Glutamatergic neuron (in vitro differentiated cells): ENCODE measurements at regions not wholly inside any gene's neighbourhood (a gene's known extent, or its start where the extent isn't known, plus 50 kb on each side); places are given as distances from the start of the nearest gene placed in this dataset.

Experiments
- DNase-seq: peaks from one replicate; pipeline ENCODE4 v3.0.0; 2022
- H3K27ac Mint-ChIP-seq: one replicate; pipeline ENCODE4 v1.8.0; 2020; ENCODE audit warnings: mild to moderate bottlenecking, mixed read lengths, inconsistent platforms; ENCODE audit not compliant: unreplicated experiment
- H3K27me3 Mint-ChIP-seq: one replicate; pipeline ENCODE4 v1.8.0; 2020; ENCODE audit warnings: mild to moderate bottlenecking, moderate library complexity, mixed read lengths, inconsistent platforms; ENCODE audit not compliant: unreplicated experiment
- H3K36me3 Mint-ChIP-seq: one replicate; pipeline ENCODE4 v1.8.0; 2020; ENCODE audit warnings: mild to moderate bottlenecking, mixed read lengths, inconsistent platforms; ENCODE audit not compliant: unreplicated experiment
- H3K4me1 Mint-ChIP-seq: one replicate; pipeline ENCODE4 v1.8.0; 2020; ENCODE audit warnings: mild to moderate bottlenecking, low read depth, mixed read lengths, inconsistent platforms; ENCODE audit not compliant: unreplicated experiment
- H3K4me3 Mint-ChIP-seq: one replicate; pipeline ENCODE4 v1.8.0; 2020; ENCODE audit warnings: mild to moderate bottlenecking, mixed read lengths, inconsistent platforms; ENCODE audit not compliant: unreplicated experiment
- H3K9me3 Mint-ChIP-seq: one replicate; pipeline ENCODE4 v1.8.0; 2020; ENCODE audit warnings: mild to moderate bottlenecking, moderate library complexity, mixed read lengths, inconsistent platforms; ENCODE audit not compliant: unreplicated experiment
- TF ChIP-seq, protein P1 (sequence below): fragments of 200-600 bp; sonication (generic); IDR thresholded peaks from one replicate; pipeline ENCODE4 v1.5.0; 2021; ENCODE audit not compliant: partially characterized antibody, unreplicated experiment

DNA sequence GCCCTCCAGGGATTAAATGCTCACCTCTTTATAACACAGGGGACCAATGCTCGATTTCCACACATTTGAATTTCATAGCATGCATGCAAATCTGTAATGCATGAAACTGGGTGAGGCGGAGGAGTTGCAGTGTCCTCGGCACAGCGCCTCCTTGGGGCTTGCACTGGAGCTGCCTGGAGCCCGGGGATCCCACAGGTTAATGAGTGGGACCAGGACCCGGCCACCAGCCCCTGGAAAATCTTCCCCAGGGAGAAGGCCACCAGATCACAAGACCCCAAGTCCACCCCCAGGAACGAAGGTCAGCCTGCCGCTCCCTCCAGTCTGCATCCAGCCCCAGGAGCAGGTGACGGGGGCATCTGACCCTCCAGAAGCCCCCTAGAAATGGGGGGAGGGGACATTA is 119.1 kb downstream of the MN1 start:
- no peak overlapping the region for H3K27ac Mint-ChIP-seq
- TF ChIP-seq, protein P1, sequence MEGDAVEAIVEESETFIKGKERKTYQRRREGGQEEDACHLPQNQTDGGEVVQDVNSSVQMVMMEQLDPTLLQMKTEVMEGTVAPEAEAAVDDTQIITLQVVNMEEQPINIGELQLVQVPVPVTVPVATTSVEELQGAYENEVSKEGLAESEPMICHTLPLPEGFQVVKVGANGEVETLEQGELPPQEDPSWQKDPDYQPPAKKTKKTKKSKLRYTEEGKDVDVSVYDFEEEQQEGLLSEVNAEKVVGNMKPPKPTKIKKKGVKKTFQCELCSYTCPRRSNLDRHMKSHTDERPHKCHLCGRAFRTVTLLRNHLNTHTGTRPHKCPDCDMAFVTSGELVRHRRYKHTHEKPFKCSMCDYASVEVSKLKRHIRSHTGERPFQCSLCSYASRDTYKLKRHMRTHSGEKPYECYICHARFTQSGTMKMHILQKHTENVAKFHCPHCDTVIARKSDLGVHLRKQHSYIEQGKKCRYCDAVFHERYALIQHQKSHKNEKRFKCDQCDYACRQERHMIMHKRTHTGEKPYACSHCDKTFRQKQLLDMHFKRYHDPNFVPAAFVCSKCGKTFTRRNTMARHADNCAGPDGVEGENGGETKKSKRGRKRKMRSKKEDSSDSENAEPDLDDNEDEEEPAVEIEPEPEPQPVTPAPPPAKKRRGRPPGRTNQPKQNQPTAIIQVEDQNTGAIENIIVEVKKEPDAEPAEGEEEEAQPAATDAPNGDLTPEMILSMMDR = peak; percentile 54
- H3K36me3 Mint-ChIP-seq = no peaks in the 10 kb centered on the region
- H3K4me3 Mint-ChIP-seq = no peak overlapping the region
- peaks cover 12% of the 10 kb centered on the region for H3K27me3 Mint-ChIP-seq
- peaks cover 14% of the 10 kb centered on the region for H3K4me1 Mint-ChIP-seq
- peak; percentile 61 for DNase-seq
- no peaks in the 10 kb centered on the region for H3K9me3 Mint-ChIP-seq

DNA sequence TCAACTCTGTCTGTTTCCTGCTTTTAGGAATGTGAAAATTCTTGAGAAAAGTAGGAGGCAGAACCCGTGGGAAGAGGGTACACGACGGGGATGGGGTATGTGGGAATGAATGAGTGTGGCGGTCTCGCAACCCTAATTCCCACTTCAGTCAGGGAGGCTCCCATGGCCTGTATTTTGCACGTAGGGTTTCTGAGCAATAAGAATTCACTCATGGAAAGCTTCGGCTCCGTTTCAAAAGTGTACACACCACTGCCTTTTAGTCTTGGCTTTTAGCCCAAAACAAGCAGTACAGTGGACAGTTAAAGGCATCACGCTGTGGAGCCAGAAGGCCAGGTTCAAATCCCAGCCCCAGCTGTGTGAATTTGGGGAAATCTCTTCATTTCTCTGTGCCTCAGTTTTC is 116.7 kb downstream of the MN1 start:
- no peaks in the 10 kb centered on the region for H3K9me3 Mint-ChIP-seq
- H3K27me3 Mint-ChIP-seq = peaks cover under 1% of the 10 kb centered on the region
- no peak for DNase-seq
- peaks cover 2% of the 10 kb centered on the region for H3K4me1 Mint-ChIP-seq
- no peak overlapping the region for H3K4me3 Mint-ChIP-seq
- H3K27ac Mint-ChIP-seq = no peak overlapping the region
- TF ChIP-seq, protein P1 = no peak
- H3K36me3 Mint-ChIP-seq = no peaks in the 10 kb centered on the region

DNA sequence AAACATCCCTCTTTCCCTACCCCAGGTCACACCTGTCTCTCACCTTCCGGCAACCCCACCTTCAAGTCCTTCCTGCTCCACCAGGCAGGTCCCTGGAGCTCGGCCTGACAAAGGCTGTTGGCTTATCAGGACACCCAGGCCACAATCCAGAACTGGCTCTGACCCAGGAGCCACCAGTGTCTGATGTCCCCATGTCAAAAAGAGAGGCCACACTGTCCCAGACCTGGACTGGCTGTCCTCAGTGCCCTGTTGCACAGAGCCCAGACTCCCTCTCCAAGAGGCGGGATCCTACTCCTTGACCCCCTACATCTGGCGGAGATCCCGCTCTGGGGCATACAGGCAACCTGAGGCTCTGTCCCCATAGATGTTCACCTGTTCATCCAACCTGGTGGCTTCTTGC is 116.0 kb downstream of the MN1 start:
- H3K27ac Mint-ChIP-seq = no peak overlapping the region
- H3K36me3 Mint-ChIP-seq = no peaks in the 10 kb centered on the region
- TF ChIP-seq, protein P1 = no peak
- no peak overlapping the region for H3K4me3 Mint-ChIP-seq
- no peaks in the 10 kb centered on the region for H3K27me3 Mint-ChIP-seq
- peaks cover 2% of the 10 kb centered on the region for H3K4me1 Mint-ChIP-seq
- no peak for DNase-seq
- no peaks in the 10 kb centered on the region for H3K9me3 Mint-ChIP-seq

DNA sequence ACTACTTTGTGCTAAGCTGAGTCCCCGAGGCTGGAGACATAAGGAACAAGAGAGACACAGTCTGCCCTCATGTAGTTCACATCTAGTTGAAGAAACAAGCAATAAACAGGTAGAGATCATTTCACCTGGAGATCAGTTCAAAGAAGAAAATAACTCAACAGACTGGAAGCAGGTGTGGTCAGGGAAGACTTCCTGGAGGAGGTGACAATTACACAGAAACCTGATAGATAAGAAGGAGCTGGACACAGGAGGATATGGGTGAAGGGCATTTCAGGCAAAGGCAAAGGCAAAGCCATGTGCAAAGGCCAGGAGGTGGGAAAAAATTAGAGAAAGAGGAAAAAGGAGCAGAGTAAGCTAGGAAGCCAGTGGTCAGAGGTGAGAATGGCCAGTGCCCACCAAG is 115.6 kb downstream of the MN1 start:
- Mint-ChIP-seq H3K4me3 (no peak overlapping the region), H3K4me1 (peaks cover 2% of the 10 kb centered on the region), H3K27me3 (no peaks in the 10 kb centered on the region), H3K36me3 (no peaks in the 10 kb centered on the region), H3K9me3 (no peaks in the 10 kb centered on the region), H3K27ac (no peak overlapping the region)
- no peak for DNase-seq
- TF ChIP-seq, protein P1 = no peak

DNA sequence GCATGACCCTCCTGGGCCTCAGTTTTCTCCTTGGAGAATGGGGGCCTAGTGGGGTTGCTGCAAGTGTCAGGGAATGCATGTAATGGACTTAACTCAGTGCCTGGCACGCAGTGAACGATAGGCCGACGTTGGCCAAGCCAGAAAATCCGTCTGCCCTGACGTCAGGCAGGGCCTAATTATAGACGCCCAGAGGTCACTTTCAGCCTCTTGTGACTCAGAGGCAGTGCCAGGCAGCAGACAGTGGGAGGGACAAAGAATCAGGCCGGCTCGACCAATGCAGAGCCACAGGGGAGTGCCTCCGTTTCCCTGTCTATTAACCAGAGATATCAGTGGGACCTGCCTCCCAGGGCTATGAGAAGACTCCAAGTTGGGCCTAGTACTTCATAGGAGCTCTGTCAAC is 115.0 kb downstream of the MN1 start:
- no peaks in the 10 kb centered on the region for H3K9me3 Mint-ChIP-seq
- TF ChIP-seq, protein P1 = no peak
- H3K27me3 Mint-ChIP-seq = no peaks in the 10 kb centered on the region
- H3K4me1 Mint-ChIP-seq = peaks cover 2% of the 10 kb centered on the region
- no peak for DNase-seq
- no peak overlapping the region for H3K27ac Mint-ChIP-seq
- no peaks in the 10 kb centered on the region for H3K36me3 Mint-ChIP-seq
- no peak overlapping the region for H3K4me3 Mint-ChIP-seq
